ENCODE measurements at regions not wholly inside any gene's neighbourhood (a gene's known extent, or its start where the extent isn't known, plus 50 kb on each side); places are given as distances from the start of the nearest gene placed in this dataset.

DNA sequence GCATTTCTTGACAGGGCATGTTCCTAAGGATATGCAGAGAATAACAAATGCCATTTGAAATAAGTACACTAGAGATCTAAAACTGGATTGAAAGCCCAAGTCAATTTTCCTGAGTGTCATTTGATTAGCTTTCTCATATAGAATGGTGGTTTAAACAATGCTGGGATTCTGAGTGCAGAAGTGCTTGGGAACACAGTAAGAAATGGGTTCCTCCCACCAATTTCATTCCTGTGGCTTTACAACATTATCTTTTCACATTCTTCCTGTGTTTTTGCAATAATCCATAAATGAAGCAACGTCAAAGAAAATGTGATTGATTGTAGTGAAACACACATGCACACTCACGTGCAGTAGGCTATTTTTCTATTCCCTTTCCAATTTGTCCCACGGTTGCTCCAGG is 1858.4 kb upstream of the PIK3C3 start:
- Histone ChIP-seq H3K36me3 (no peaks in the 10 kb centered on the region), H3K27me3 (no peaks in the 10 kb centered on the region), H3K27ac (no peak overlapping the region), H3K4me3 (no peak overlapping the region), H3K9me3 (no peaks in the 10 kb centered on the region), H3K4me1 (no peaks in the 10 kb centered on the region)
- intact Hi-C loops (cut with DNase I; ENCODE audit: low total_unique reads): no loop called here
- WGBS, 2 donors (ENCODE audit: low coverage in 1 of 2): 68 to 71% methylated on average over 3 of the region's 3 CpGs
- no peak for DNase-seq
- TF ChIP-seq POLR2AphosphoS5 (IDR thresholded peaks at IDR 0.05) (no peak), POLR2A (IDR thresholded peaks at IDR 0.05) (no peak), CTCF (IDR thresholded peaks at IDR 0.05) (no peak)
- in situ Hi-C loops (cut with MboI; ENCODE audit: low pct_ligation_motif_present in 1 of 4, low pct_unique_long_range_greater_than_20kb in 1 of 4, low sequenced_read_pairs in 3 of 4): no loop called here

GRCh38 chr18:40094441-40094840 is 1860.6 kb upstream of the PIK3C3 start:
- Histone ChIP-seq H3K4me1 (no peaks in the 10 kb centered on the region), H3K4me3 (no peak overlapping the region), H3K36me3 (no peaks in the 10 kb centered on the region), H3K27me3 (no peaks in the 10 kb centered on the region), H3K27ac (no peak overlapping the region), H3K9me3 (no peaks in the 10 kb centered on the region)
- no peak for TF ChIP-seq POLR2A (IDR thresholded peaks at IDR 0.05)
- TF ChIP-seq POLR2AphosphoS5 (IDR thresholded peaks at IDR 0.05): no peak
- no peak for TF ChIP-seq CTCF (IDR thresholded peaks at IDR 0.05)
- TF ChIP-seq EP300 (IDR thresholded peaks at IDR 0.05; ENCODE audit: low read depth): no peak
- no peak for DNase-seq
- intact Hi-C loops (cut with DNase I; ENCODE audit: low total_unique reads) (no loop called here), in situ Hi-C loops (cut with MboI; ENCODE audit: low pct_ligation_motif_present in 1 of 4, low pct_unique_long_range_greater_than_20kb in 1 of 4, low sequenced_read_pairs in 3 of 4) (no loop called here)
- 59% methylated on average over 2 of the region's 2 CpGs; no CpG with 5 or more reads in 1 of the 2 donors for WGBS, 2 donors (ENCODE audit: low coverage in 1 of 2)

DNA sequence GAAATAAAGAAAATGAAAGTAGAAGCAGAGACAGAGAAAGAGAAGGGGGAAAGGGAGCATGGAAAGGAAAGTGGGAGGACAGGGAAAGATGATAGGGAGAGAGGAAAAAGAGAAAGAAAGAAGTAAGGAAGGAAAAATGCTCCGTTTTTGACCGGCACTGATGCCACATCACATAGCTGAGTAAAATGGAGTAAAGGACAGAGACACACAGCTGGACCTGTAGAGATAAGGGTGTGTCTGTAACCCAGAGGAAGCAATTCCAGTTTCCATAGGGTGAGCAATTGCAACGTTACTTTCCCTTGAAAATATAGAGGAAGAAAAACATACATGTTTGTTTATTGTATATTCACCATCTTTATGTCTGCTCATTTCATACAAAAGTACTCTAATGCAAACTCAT is 1866.9 kb upstream of the PIK3C3 start:
- intact Hi-C loops (cut with DNase I; ENCODE audit: low total_unique reads): no loop called here
- no peak for TF ChIP-seq EP300 (IDR thresholded peaks at IDR 0.05; ENCODE audit: low read depth)
- TF ChIP-seq CTCF (IDR thresholded peaks at IDR 0.05): no peak
- no peak for TF ChIP-seq POLR2AphosphoS5 (IDR thresholded peaks at IDR 0.05)
- TF ChIP-seq POLR2A (IDR thresholded peaks at IDR 0.05): no peak
- no peaks in the 10 kb centered on the region for H3K27me3 ChIP-seq
- no peak overlapping the region for H3K27ac ChIP-seq
- WGBS, 2 donors (ENCODE audit: low coverage in 1 of 2): 32 to 52% methylated on average over 3 of the region's 3 CpGs
- H3K4me1 ChIP-seq: no peaks in the 10 kb centered on the region
- H3K4me3 ChIP-seq: no peak overlapping the region
- no peaks in the 10 kb centered on the region for H3K36me3 ChIP-seq
- DNase-seq: no peak
- H3K9me3 ChIP-seq: no peaks in the 10 kb centered on the region
- in situ Hi-C loops (cut with MboI; ENCODE audit: low pct_ligation_motif_present in 1 of 4, low pct_unique_long_range_greater_than_20kb in 1 of 4, low sequenced_read_pairs in 3 of 4): no loop called here

- no peak for DNase-seq
- Histone ChIP-seq H3K27ac (no peak overlapping the region), H3K9me3 (no peaks in the 10 kb centered on the region), H3K36me3 (no peaks in the 10 kb centered on the region), H3K4me3 (no peak overlapping the region), H3K27me3 (no peaks in the 10 kb centered on the region), H3K4me1 (no peaks in the 10 kb centered on the region)
- WGBS, 2 donors (ENCODE audit: low coverage in 1 of 2): 75 to 81% methylated on average over 2 of the region's 2 CpGs
- intact Hi-C loops (cut with DNase I; ENCODE audit: low total_unique reads) (no loop called here), in situ Hi-C loops (cut with MboI; ENCODE audit: low pct_ligation_motif_present in 1 of 4, low pct_unique_long_range_greater_than_20kb in 1 of 4, low sequenced_read_pairs in 3 of 4) (no loop called here)
- no peak for TF ChIP-seq POLR2AphosphoS5 (IDR thresholded peaks at IDR 0.05)
- TF ChIP-seq POLR2A (IDR thresholded peaks at IDR 0.05): no peak
- TF ChIP-seq CTCF (IDR thresholded peaks at IDR 0.05): no peak
- no peak for TF ChIP-seq EP300 (IDR thresholded peaks at IDR 0.05; ENCODE audit: low read depth)
These were observed 1875.2 kb upstream of the PIK3C3 start for GRCh38 chr18:40079786-40080185.
